HEK293 (cell line): ENCODE measurements at regions not wholly inside any gene's neighbourhood (a gene's known extent, or its start where the extent isn't known, plus 50 kb on each side); places are given as distances from the start of the nearest gene placed in this dataset.

Experiments
- CTCF ChIA-PET: fragments of 350-600 bp; formaldehyde crosslinking; extraction: SDS; loops from one replicate; lab custom pipeline; 2021; ENCODE audit warnings: antibody characterized with exemption; lab: Yijun Ruan, JAX
- POLR2A ChIA-PET: fragments of 300-600 bp; formaldehyde crosslinking; extraction: SDS; loops from one replicate; lab custom pipeline; 2020; ENCODE audit warnings: antibody characterized with exemption, inconsistent platforms; lab: Yijun Ruan, JAX
- H3K27ac ChIP-seq: fragments of 200-500 bp; sonication (Bioruptor generic); 2 replicates; pipeline ENCODE4 v1.5.1; 2014; ENCODE audit warnings: low read depth, low read length, control low read depth, inconsistent platforms; ENCODE audit errors: extremely low read depth
- H3K36me3 ChIP-seq, 2 experiments: fragments of 200-500 bp in 1 of 2; sonication (Bioruptor generic) in 1 of 2; 1 replicate in 1 of 2; 2 replicates in 1 of 2; pipeline ENCODE4 v1.5.1; 2014 to 2017; ENCODE audit warnings: inconsistent platforms in 2 of 2, low read length in 2 of 2; ENCODE audit not compliant: control insufficient read depth in 2 of 2, insufficient read depth in 1 of 2
- H3K4me1 ChIP-seq: fragments of 200-500 bp; sonication (Bioruptor generic); 2 replicates; pipeline ENCODE4 v1.5.1; 2014; ENCODE audit warnings: mild to moderate bottlenecking, low read length, inconsistent platforms; ENCODE audit not compliant: control insufficient read depth, insufficient read depth
- H3K4me3 ChIP-seq: 2 replicates; pipeline ENCODE4 v1.5.1; 2011; ENCODE audit warnings: low read depth, mild to moderate bottlenecking, control low read depth, low read length, moderate library complexity
- H3K9me3 ChIP-seq: fragments of 200-500 bp; sonication (Bioruptor generic); 2 replicates; pipeline ENCODE4 v1.5.1; 2014; ENCODE audit warnings: low read depth, low read length, inconsistent platforms; ENCODE audit not compliant: control insufficient read depth, insufficient read depth
- EGR2 ChIP-seq: fragments of 450-650 bp; formaldehyde crosslinking; IDR thresholded peaks from 2 replicates; pipeline ENCODE4 v1.5.1; 2016; ENCODE audit warnings: low read depth, missing biosample characterization, missing genetic modification characterization
- HOXD13 ChIP-seq: sonication (generic); formaldehyde crosslinking; IDR thresholded peaks from 2 replicates; pipeline ENCODE4 v1.8.0; 2022; ENCODE audit warnings: missing genetic modification reagents, borderline replicate concordance
- MEIS1 ChIP-seq: sonication (generic); formaldehyde crosslinking; IDR thresholded peaks from 2 replicates; pipeline ENCODE4 v1.8.1; 2022; ENCODE audit warnings: missing genetic modification reagents, mild to moderate bottlenecking, borderline replicate concordance
- SCRT2 ChIP-seq: fragments of 450-650 bp; formaldehyde crosslinking; IDR thresholded peaks from 2 replicates; pipeline ENCODE4 v1.5.1; 2016; ENCODE audit warnings: missing biosample characterization, missing genetic modification characterization
- SETDB1 ChIP-seq: IDR thresholded peaks from one replicate; pipeline ENCODE4 v1.6.1; 2017; ENCODE audit warnings: mild to moderate bottlenecking, low read length, moderate library complexity, mixed read lengths; ENCODE audit not compliant: insufficient read length
- YY1 ChIP-seq: fragments of 450-650 bp; formaldehyde crosslinking; IDR thresholded peaks from 2 replicates; pipeline ENCODE4 v1.5.1; 2018; ENCODE audit warnings: missing biosample characterization, missing genetic modification characterization
- ZFHX2 ChIP-seq: fragments of 450-650 bp; formaldehyde crosslinking; conservative IDR thresholded peaks from 2 replicates; pipeline ENCODE4 v1.5.1; 2016; ENCODE audit warnings: missing biosample characterization, missing genetic modification characterization
- ZNF169 ChIP-seq: fragments of 450-650 bp; formaldehyde crosslinking; IDR thresholded peaks from 2 replicates; pipeline ENCODE4 v1.5.1; 2016; ENCODE audit warnings: missing biosample characterization, missing genetic modification characterization
- ZNF174 ChIP-seq: fragments of 450-650 bp; formaldehyde crosslinking; IDR thresholded peaks from 2 replicates; pipeline ENCODE4 v1.5.0; 2017; ENCODE audit warnings: missing biosample characterization, mild to moderate bottlenecking, missing genetic modification characterization
- ZNF175 ChIP-seq: fragments of 450-650 bp; formaldehyde crosslinking; IDR thresholded peaks from 2 replicates; pipeline ENCODE4 v1.5.1; 2016; ENCODE audit warnings: missing biosample characterization, missing genetic modification characterization
- ZNF48 ChIP-seq: fragments of 450-650 bp; formaldehyde crosslinking; IDR thresholded peaks from 2 replicates; pipeline ENCODE4 v1.5.1; 2016; ENCODE audit warnings: missing biosample characterization, missing genetic modification characterization
- ZNF521 ChIP-seq: fragments of 450-650 bp; formaldehyde crosslinking; IDR thresholded peaks from 2 replicates; pipeline ENCODE4 v1.5.1; 2017; ENCODE audit warnings: missing biosample characterization, mild to moderate bottlenecking, missing genetic modification characterization
- ZNF558 ChIP-seq: fragments of 450-650 bp; formaldehyde crosslinking; IDR thresholded peaks from 2 replicates; pipeline ENCODE4 v1.5.1; 2016; ENCODE audit warnings: missing biosample characterization, missing genetic modification characterization
- ZNF624 ChIP-seq: fragments of 450-650 bp; formaldehyde crosslinking; IDR thresholded peaks from 2 replicates; pipeline ENCODE4 v1.5.1; 2017; ENCODE audit warnings: missing biosample characterization, missing genetic modification characterization
- TF ChIP-seq, protein P1 (sequence below): fragments of 450-650 bp; formaldehyde crosslinking; IDR thresholded peaks from 2 replicates; pipeline ENCODE4 v1.5.1; 2016; ENCODE audit warnings: missing biosample characterization, missing genetic modification characterization
- TF ChIP-seq, protein P2 (sequence below): fragments of 450-650 bp; formaldehyde crosslinking; IDR thresholded peaks from 2 replicates; pipeline ENCODE4 v1.5.1; 2016; ENCODE audit warnings: missing biosample characterization, missing genetic modification characterization
- TF ChIP-seq, protein P3 (sequence below): fragments of 450-650 bp; formaldehyde crosslinking; IDR thresholded peaks from 2 replicates; pipeline ENCODE4 v1.5.1; 2017; ENCODE audit warnings: missing biosample characterization, mild to moderate bottlenecking, missing genetic modification characterization, moderate library complexity
- TF ChIP-seq, protein P4 (sequence below): fragments of 450-650 bp; formaldehyde crosslinking; IDR thresholded peaks from 2 replicates; pipeline ENCODE4 v1.5.1; 2016; ENCODE audit warnings: missing biosample characterization, missing genetic modification characterization

DNA sequence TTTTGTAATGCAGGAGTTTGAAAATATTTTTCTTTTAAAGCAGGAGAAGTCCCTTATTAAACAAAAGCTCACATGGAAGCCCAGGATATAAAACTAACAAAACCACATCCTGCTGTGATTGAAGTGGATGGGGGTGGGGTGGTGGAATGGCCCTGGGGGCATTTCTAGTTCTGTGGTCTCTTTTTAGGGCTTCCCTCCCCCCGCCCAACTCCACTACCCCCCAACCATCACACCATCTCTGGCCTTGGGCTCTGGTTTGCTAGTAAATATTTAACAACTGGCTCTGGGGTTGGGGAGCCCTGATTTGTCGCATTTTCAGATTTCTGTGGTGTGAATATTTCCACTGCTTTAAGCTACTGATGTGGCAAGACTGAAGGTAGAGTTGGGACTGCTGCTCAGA lies 279.6 kb upstream of the PLET1 start (continued):
- TF ChIP-seq, protein P1, sequence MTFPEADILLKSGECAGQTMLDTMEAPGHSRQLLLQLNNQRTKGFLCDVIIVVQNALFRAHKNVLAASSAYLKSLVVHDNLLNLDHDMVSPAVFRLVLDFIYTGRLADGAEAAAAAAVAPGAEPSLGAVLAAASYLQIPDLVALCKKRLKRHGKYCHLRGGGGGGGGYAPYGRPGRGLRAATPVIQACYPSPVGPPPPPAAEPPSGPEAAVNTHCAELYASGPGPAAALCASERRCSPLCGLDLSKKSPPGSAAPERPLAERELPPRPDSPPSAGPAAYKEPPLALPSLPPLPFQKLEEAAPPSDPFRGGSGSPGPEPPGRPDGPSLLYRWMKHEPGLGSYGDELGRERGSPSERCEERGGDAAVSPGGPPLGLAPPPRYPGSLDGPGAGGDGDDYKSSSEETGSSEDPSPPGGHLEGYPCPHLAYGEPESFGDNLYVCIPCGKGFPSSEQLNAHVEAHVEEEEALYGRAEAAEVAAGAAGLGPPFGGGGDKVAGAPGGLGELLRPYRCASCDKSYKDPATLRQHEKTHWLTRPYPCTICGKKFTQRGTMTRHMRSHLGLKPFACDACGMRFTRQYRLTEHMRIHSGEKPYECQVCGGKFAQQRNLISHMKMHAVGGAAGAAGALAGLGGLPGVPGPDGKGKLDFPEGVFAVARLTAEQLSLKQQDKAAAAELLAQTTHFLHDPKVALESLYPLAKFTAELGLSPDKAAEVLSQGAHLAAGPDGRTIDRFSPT = no peak
- no peak for TF ChIP-seq SCRT2 (tag by site-specific recombination)
- TF ChIP-seq ZNF48 (tag by site-specific recombination) = no peak
- TF ChIP-seq, protein P2, sequence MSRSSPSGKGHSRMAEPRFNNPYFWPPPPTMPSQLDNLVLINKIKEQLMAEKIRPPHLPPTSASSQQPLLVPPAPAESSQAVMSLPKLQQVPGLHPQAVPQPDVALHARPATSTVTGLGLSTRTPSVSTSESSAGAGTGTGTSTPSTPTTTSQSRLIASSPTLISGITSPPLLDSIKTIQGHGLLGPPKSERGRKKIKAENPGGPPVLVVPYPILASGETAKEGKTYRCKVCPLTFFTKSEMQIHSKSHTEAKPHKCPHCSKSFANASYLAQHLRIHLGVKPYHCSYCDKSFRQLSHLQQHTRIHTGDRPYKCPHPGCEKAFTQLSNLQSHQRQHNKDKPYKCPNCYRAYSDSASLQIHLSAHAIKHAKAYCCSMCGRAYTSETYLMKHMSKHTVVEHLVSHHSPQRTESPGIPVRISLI (tag by site-specific recombination) = no peak
- no peak for TF ChIP-seq ZNF624 (tag by site-specific recombination)
- no peak for TF ChIP-seq YY1

DNA sequence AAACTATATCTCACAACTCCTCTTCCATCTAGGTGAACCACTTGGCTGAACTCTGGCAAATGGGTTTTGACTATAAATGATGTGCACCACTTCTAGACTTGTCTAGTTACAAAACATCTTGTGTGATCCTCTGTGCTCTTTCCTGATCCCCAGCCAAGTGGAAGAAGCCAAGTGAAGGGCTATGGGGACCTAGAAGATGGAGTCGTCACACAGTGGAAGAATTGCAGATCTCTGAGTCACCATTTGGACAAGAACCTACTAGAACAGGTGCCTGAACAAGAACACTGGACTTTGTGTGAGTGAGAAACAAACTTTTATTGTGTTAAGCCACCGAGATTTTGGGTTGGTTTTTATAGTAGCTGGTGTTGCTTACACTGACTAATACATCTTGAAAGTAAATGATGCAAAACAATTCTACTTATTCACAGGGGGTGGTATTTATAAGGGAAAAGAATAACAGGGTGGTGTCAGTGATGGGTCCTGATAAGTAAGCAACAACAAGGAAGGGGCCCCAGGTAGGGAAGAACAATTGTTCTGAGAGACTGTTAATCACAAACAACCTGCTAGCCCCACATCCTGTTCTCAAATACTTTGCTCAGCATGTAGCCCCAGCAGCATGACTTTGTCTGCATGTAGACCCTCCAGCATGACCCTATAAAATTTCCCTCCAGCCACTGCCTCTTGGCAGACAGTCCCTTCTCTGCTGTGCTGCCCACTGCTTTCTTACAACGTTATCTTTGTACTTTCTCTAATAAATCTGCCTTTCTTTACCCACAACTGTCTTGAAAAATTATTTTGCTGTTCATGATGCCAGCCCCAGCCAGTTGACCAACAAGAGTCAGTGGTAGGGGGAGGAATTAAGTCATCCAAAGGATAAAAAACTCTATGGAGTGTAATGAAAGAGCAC lies 280.7 kb upstream of the PLET1 start:
- ChIA-PET CTCF (interaction anchor here (1.9 kb wide), 1 partner anchor 14 kb away, joined by 12 read pairs; no protein-coding TSS in a partner anchor), POLR2A (no interaction called here)

DNA sequence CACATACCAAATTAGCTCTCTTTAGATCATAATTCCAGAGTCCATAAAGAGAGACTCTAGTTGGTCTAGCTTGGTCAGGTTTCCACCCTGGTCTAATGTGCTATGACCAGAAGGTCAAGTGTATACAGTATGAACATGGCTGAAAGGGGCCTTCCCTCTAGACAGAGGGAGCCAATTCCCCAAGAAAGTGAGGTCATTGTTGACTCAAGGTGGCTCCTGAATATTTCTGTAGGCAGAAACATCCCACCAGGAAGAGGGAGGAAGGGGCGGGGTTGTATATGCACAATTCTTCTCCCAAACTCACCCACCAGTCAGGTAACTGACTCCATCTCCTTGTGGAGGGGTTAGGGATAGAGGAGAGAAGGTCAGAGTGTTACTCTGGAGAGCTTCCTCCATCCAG lies 281.8 kb upstream of the PLET1 start:
- TF ChIP-seq HOXD13 (no peak), MEIS1 (CRISPR knock-in tag) (no peak), ZFHX2 (peak; percentile 58), EGR2 (peak; percentile 61; the same call in 1 of the 2 replicates)
- Histone ChIP-seq H3K27ac (no peak overlapping the region), H3K9me3 (no peaks in the 10 kb centered on the region), H3K4me1 (no peaks in the 10 kb centered on the region), H3K36me3 (no peaks in the 10 kb centered on the region), H3K4me3 (no peak overlapping the region)
- POLR2A ChIA-PET = no interaction called here
- CTCF ChIA-PET = interaction anchor here (0.6 kb wide), 1 partner anchor 732 kb away, joined by 3 read pairs; no protein-coding TSS in a partner anchor

More for the DNA sequence above, 280.7 kb upstream of the PLET1 start:
- no peak overlapping the region for H3K27ac ChIP-seq
- H3K9me3 ChIP-seq = no peaks in the 10 kb centered on the region
- no peak for TF ChIP-seq ZNF174 (tag by site-specific recombination)
- TF ChIP-seq, protein P3, sequence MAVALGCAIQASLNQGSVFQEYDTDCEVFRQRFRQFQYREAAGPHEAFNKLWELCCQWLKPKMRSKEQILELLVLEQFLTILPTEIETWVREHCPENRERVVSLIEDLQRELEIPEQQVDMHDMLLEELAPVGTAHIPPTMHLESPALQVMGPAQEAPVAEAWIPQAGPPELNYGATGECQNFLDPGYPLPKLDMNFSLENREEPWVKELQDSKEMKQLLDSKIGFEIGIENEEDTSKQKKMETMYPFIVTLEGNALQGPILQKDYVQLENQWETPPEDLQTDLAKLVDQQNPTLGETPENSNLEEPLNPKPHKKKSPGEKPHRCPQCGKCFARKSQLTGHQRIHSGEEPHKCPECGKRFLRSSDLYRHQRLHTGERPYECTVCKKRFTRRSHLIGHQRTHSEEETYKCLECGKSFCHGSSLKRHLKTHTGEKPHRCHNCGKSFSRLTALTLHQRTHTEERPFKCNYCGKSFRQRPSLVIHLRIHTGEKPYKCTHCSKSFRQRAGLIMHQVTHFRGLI (tag by site-specific recombination) = no peak
- TF ChIP-seq ZNF175 = no peak
- no peak for TF ChIP-seq ZNF558 (tag by site-specific recombination)
- peak; percentile 62 for TF ChIP-seq SETDB1
- TF ChIP-seq, all 188 proteins: peak for 1
- Histone ChIP-seq H3K36me3 (no peaks in the 10 kb centered on the region), H3K4me1 (no peaks in the 10 kb centered on the region), H3K4me3 (no peak overlapping the region)

DNA sequence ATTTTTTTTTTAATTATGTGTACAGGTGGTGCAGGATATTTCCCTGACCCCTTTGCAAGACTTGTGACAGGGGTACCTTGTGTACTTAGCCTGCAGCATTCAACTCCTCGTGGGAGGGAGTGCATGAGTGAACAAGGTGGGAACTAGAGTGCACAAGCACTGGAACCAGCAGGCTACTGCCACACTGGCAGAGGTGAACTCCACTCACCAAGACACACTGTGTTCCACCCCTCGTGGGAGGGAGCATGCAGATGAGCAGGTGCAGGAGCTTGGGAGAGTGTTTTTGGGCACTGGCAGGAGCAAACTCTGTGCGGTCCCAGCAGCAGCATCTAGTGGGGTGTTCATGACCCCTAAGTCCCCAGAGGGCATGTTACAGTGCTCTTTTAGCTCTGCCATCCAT lies 282.7 kb upstream of the PLET1 start:
- Histone ChIP-seq H3K36me3 (no peaks in the 10 kb centered on the region), H3K4me1 (no peaks in the 10 kb centered on the region), H3K4me3 (no peak overlapping the region), H3K9me3 (no peaks in the 10 kb centered on the region), H3K27ac (no peak overlapping the region)
- ChIA-PET CTCF (interaction anchor here (0.9 kb wide), 1 partner anchor 14 kb away, joined by 3 read pairs; no protein-coding TSS in a partner anchor), POLR2A (no interaction called here)
- TF ChIP-seq ZNF169 (tag by site-specific recombination) (no peak), ZNF521 (no peak)
- TF ChIP-seq, protein P4, sequence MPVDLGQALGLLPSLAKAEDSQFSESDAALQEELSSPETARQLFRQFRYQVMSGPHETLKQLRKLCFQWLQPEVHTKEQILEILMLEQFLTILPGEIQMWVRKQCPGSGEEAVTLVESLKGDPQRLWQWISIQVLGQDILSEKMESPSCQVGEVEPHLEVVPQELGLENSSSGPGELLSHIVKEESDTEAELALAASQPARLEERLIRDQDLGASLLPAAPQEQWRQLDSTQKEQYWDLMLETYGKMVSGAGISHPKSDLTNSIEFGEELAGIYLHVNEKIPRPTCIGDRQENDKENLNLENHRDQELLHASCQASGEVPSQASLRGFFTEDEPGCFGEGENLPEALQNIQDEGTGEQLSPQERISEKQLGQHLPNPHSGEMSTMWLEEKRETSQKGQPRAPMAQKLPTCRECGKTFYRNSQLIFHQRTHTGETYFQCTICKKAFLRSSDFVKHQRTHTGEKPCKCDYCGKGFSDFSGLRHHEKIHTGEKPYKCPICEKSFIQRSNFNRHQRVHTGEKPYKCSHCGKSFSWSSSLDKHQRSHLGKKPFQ (tag by site-specific recombination) = no peak
